NCI-H146 treated with DMSO at 0.1 percent for 48 hours (cell line): ENCODE measurements at regions not wholly inside any gene's neighbourhood (a gene's known extent, or its start where the extent isn't known, plus 50 kb on each side); places are given as distances from the start of the nearest gene placed in this dataset.
"Not testable (repeated sequence)": the region's sequence is repeated elsewhere in the genome, so short reads cannot be mapped to it uniquely, and the experiment has no call there.

Experiments used
- DNase-seq: peaks from one replicate; lab custom pipeline; 2025; ENCODE audit not compliant: unreplicated experiment; lab: John Stamatoyannopoulos, UW

DNA sequence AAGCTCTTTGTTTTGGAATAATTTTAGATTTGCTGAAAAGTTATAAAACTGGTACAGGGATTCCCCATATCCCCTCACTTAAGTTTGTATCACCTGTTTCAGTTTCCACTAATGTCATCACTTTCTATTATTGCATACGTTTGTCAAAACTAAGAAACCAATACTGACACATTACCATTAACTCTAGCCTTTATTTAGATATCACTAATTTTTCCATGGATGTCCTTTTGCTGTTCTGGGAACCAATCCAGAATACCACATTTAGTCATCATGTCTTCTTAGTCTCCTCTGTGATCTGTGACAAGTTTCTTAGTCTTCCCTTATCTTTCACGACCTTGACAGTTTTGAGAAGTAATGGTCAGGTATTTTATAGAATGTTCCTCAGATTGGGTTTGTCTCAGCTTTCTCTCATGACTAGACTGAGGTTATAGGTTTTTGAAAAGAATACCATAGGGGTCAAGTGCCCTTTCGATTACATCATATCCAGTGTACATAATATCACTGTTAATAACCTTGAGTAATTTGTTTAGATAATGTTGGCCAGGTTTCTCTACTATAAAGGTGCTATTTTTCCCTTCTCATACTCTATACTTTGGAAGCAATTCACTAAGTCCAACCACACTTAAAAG lies 51.9 kb upstream of the NMUR2 start:
- DNase-seq: peak; percentile 13

DNA sequence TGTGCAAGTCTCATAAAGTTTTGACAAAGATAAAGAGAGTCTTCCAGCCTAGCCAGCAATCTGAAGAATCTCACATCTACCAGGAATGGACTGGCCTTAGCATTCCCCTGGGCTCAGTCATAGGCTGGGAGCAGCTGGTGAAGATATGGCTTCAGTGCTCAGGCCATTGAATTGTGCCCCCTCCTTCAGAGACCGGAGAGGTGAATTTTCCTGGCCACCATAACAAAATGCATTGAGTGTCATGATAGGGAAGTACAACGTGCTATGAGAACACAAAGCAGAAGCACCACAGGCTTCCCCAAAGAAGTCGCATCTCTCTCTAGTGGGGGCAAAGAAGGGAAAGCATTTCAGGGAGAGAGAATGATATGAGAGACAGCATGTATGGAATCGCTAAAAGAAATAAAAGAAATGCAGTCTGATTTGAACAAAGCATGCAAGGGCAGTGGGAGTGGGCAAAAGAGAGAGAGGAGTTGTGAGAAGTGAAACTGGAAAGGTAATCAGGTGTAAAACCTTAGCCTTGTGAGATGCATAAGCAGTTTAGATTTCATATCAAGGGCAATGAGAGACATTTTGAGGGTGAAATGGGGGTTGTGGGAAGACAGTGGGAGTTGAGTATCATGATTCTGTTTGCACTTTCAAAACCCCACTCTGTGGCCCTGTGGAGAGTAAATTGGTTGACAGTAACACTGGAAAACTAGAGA lies 57.1 kb upstream of the NMUR2 start:
- peak; percentile 53 for DNase-seq

DNA sequence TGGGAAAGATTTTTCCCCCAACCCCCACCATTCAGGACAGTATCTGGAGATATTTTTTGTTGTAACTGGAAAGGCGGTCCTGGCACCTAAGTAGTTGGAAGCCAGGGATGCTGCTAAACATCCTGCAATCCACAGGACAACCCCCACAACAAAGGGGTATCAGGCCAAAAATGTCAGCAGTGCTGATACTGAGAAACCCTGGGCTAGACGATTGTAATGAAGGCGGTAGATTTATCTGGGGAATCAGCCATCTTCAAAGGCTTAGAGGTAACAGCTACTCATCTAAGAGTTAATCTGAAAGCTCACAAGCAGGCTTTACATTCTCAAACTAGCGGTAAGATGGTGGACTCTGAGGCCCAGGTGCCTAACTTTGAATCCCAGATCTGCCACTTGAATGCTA lies 59.0 kb upstream of the NMUR2 start:
- DNase-seq: no peak

DNA sequence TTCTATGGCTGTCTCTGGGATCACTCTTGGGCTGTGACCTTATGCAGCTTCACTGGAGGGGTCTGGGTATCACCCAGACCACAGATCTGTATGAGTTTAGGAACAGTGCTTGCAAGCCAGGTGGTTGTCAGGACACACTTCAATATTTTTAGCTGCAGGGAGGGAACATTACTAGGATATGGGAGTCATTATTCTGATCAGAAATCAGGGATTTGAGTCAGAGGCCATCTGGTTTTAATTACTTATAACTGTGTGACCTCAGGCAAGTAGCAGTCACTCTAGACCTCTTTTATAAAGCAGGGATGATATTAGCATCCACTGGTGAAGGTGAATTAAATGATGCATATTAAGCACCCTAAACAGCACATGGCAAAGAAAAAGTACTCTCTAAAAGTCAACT lies 60.1 kb upstream of the NMUR2 start:
- no peak for DNase-seq

DNA sequence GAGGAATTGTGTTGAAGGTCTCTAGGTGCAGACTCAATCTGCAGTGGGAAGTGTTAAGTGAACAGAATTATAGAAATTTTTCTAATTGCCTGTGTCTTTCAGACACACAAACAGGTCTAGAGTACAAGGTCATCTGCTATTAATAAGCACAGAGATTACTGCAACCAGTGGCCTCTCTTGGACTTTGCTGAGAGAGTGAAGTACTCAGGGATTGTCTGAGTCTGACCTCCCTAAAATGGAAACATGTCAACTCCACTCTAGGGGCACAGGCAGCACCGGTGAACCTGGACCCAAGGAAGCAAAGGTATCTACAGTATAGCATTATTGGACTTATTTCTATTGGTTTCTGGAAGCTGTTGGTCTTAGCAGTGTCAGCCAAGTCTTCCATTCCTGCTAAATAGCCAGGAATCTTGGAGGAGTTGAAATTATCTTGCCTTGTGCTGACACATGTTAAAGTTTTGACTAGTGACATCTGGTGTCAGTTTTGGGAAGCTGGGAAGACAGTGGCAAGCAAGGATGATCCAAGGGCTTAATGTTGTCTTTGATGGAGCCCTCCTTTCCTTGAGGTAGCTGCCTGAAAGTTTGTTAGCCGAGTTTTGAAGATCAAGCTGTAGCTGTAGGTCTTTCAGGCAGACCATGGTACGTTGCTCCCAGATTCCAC lies 61.1 kb upstream of the NMUR2 start:
- DNase-seq: no peak

DNA sequence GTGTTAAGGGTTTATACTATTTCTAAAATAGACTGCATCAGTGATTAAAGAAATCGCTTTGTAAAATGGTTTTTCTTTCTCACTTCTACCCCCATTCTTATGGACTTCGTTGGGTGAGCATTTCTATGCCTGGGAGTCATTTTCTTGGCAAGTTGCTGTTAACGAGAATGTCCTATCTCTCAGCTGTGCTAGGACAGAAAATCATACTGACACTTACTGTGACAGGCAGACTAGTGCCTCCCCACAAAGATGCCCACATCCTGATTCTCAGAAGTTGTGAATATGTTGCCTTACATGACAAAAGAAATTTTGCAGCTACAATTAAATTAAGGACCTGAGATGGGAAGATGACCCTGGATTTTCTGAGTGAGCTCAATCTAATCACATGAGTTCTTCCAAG lies 65.1 kb upstream of the NMUR2 start:
- no peak for DNase-seq

DNA sequence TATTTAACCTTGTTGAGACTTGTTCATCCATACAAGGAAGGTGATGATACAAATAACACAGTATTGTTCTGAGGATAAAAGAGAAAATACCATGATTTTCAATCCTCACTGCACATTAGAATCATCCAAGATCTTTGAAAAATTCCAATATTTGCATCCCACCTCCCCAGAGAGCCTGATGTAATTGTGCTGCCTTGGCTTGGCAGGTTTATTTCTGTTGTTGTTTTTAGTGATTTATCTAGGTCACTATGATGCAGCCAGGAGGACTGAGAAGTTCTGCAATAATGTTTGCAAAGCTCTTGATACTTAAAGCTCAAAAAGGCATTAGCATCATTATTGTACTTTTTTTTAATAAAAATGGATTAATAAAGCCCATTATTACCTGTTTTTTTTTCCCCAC lies 67.0 kb upstream of the NMUR2 start:
- DNase-seq: no peak

DNA sequence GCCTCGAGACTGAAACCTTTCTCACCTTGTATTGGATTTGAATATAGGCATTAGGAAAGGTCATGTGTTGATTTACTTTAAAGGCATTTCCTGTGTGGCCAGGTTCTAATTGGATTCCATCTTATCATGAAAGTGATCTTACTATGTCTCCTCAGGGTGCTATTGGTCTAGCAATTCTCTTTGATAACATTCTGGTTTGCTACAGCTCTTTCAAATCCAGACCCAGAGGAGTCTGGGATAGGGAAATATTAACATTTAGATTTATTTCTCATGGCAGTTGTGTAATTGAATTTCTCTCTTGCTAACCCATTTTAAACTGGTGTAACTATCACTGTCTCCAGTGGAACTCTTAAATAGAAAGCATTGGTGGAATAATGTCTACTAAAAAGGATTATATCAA lies 69.9 kb upstream of the NMUR2 start:
- no peak for DNase-seq

DNA sequence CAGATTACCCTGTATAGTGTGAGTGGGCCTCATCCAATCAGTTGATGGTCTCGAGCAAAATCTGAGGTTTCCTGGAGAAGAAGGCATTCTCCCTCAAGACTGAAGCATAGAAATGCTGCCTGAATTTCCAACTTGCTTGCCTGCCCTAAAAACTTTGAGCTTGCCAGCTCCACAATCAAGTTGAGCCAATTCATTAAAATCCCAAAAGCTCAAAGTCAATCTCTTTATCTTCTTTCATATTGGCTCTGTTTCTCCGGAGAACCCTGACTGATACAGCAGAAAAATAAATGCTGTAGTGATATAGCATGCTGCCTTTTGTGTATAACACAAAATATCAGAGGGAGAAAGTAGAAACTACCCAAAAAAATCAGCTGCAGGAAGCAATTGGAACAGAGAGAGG lies 72.5 kb upstream of the NMUR2 start:
- DNase-seq: no peak

DNA sequence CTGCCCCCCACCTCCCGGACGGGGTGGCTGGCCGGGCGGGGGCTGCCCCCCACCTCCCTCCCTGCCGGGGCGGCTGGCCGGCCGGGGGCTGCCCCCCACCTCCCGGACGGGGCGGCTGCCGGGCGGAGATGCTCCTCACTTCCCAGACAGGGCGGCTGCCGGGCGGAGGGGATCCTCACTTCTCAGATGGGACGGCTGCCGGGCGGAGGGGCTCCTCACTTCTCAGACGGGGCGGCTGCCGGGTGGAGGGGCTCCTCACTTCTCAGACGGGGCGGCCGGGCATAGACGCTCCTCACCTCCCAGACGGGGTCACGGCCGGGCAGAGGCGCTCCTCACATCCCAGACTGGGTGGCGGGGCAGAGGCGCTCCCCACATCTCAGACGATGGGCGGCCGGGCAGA lies 74.8 kb upstream of the NMUR2 start:
- DNase-seq: not testable (repeated sequence)

DNA sequence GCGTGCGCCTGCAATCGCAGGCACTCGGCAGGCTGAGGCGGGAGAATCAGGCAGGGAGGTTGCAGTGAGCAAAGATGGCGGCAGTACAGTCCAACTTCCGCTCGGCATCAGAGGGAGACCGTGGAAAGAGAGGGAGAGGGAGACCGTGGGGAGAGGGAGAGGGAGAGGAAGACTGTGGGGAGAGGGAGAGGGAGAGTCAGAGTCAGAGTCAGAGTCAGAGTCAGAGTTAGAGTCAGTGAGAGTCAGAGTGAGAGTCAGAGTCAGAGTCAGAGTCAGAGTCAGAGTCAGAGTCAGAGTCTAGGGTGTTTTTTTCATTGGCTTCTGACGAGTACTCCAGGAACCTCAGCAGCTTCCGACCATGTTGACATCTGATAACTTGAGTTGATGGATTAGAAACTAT lies 75.6 kb upstream of the NMUR2 start:
- DNase-seq: not testable (repeated sequence)

DNA sequence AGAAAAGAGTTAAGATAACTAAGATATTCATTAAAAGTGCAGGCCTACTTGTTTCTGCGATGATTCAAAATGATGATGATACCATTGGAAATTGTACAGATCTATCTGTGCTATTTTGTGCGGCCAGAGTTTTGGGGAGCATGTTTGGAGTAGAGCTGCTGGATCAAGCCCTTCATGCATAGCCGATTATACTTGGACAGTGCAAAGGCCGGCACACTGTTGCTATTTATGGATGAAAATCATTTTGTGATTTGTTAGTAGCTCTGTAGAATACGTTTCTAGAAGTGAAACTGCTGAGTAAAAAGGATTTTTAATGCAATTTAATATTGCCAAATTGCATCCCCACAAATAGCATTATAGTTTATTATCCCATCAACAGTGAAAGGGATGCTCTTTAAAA lies 82.1 kb upstream of the NMUR2 start:
- DNase-seq: no peak

DNA sequence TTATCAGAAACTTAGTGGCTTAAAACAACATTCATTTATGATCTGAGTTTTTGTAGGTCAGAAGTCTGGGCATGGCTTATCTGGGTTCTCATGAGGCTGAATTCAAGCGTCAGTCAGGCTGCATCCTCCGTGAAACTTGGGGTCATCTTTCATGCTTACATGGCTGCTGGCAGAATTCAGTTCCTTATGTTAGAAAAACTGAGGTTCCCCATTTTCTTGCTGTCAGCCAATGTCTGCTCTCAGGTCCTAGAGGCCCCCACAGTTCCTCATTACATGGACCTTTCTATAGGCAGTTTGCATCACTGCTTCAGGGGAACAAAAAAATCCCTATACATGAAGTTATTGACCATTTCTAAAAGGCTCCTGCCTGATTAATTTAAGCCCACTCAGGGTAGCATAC lies 83.8 kb upstream of the NMUR2 start:
- DNase-seq: no peak

DNA sequence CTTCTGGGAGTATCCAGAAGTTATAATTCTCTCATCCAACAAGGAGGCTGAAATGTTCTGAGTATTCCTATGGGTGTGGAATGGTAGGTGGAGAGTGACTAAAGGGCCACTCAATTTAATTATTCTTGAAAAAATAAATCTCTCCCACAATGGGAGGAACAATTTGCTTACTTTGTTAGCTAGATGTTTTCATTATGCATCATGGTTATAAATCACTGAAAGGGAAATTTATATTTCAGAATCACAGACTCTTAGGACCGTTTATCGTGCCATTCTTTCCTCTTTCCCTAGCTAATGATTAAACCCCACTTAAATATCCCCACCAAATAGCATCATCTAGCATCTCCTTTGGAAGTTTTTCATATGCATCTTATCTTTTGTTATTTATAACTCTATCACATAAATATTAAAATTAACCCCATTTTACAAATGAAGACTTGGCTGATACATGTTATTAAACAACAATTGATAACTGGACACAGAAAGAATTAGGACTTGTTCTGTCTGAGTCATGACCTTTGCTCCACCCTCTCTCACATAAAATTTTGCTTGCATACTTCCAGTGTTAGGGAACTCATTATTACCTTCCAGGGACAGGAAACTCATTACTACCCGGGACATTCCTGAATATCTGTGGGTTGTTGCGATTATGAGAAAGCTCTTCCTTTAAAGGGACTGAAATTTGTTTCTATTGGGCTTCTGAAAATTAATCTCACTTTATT lies 94.9 kb upstream of the NMUR2 start:
- no peak for DNase-seq

DNA sequence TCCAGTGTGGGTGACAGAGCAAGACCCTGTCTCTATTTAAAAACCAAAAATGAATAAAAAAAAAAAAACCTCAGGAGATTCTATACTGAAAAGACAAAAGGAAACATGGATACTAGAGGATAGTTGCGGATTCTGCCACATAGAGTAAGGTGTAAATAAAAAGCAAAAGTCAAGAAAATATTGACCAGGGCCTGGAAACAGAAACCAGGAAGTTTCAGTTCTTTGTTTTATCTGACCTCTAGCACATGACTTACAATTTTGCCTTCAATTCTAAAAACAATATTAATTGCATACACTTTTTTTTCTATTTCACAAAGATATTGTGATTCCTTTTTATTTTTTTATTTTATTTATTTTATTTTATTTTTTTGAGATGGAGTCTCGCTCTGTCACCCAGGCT lies 96.2 kb upstream of the NMUR2 start:
- DNase-seq: no peak

DNA sequence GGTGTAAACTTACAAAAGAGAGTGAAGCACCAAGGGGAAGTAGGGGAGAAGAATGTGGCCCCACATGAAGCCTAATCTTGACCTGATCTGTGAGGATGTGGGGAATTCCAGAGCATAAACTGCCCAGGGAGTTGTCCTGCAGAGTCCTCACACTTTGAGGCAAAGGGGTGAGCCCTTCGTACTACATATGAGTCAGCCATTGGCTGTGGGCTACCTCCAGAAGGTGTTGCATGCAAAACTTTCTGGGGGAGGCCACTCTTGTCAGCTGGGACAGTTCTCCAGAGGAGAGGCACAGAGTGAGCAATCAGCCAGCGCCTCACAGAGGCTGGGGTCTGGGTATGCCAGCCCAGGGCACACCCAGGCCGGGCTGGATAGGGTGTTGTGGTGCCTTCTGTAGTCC lies 98.1 kb upstream of the NMUR2 start:
- no peak for DNase-seq

DNA sequence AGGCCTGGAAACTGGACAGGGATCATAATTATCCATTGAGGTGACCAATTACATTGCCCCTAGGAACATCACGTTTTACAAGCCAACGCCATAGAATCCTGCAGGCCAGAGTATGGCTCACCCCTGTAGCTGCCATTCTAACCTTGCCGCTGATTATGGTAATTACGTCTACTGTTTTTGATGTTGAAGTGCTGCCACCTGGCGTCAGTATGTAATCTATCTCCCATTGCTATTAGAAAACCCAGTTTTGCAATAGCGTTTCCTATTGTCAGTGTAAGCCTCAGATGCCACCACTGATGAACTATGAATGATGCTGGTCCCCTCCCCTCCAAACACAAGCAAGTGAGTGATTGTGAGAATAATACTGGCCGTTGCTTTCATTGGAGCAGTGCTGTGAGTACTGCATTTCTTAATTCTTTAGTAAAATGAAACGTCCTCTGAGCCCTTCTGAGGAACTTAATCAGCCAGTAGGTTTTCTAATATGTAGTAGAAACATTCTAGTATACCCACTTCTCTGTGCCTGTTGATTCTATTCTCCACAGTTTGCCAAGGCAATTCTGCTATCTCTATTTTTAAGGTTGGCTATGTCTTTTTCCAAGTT lies 100.5 kb upstream of the NMUR2 start:
- DNase-seq: peak; percentile 41

DNA sequence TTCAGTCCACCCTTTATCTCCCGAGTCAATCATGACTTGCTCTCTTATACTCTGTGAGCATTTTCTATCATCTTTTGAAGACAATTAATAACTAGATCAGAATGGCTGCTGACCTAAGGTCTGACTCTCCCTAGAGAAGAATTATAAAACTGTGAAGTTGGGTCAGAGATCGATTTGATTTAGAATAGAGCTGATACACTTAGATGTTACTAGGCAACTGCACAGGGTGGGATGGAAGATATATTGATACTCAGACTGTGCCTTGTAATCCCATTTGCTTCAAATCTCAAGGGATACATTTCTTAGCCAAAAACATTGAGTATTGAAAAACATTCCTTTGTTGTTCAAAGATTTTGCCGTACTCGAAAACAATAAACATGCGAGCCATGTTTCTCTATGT lies 106.0 kb upstream of the NMUR2 start:
- no peak for DNase-seq

DNA sequence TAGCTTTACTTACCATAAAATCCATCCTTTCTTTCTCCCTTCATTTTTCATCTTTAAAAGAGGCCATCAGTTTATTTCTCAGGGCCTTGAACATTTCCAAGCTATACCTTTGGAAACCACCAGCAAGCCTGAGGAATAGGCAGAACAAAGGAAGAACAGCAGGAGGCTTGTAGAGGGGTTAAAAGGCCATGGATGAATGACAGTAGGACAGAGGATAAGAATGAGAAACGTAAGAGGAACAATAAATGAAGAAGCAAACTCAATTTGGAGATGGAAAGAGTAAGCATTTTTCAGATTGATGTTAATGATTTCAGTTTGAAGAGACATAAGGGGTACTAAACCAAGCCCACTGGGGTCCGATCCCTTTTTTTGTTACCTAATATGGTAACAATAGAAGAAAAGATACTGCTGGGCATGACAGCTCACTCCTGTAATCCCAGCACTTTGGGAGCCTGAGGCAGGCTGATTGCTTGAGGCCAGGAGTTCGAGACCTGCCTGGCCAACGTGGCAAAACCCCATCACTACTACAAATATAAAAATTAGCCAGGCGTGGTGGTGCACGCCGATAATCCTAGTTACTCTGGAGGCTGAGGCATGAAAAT lies 106.6 kb upstream of the NMUR2 start:
- DNase-seq: no peak

DNA sequence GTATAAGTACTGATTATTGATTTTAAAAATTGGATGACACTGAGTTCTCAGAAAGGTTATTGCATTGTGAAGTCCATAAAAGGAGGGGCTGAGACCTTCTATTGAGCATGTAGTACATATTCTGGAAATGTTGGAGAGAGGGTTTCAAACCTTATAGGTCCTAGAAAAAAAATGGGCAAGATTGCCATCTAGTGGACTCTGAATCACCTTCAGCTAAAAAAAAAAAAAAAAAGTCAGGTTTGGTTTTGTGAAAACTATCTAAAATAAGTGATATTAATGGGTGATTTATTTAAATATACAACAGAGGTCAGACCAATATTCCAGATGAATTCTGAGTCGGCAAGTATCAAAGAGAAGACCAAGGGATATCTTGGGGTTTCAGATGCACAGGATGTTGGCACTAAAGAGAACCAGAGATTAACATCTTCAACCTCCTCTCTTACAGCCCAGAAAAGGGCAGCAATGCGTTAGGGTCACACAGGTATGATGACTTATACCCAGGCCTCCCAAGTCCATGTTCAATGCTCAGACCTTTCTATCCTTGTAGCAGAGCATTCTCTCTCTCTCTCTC lies 109.8 kb upstream of the NMUR2 start:
- DNase-seq: peak; percentile 3

DNA sequence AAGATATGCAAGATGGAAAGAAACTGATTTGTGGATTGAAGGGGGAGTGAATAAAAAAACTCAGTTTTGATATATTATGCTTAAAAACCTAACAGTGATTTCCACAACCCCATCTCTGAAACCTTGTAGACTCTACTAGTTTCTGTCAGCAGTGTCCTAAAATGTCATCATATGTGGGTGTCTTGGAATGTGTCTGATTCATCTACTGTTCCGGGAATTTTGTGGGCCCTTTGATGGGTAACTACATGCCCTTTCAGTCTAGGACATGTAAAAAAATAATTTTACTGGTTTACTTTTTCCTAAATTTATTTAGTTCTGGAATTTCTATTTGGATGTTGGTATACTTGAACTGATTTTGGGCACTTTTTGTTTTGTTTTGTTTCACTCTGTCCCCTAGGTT lies 118.9 kb upstream of the NMUR2 start:
- DNase-seq: no peak
